ENCODE measurements at regions not wholly inside any gene's neighbourhood (a gene's known extent, or its start where the extent isn't known, plus 50 kb on each side); places are given as distances from the start of the nearest gene placed in this dataset.
"Not testable (repeated sequence)": the region's sequence is repeated elsewhere in the genome, so short reads cannot be mapped to it uniquely, and the experiment has no call there.

DNA sequence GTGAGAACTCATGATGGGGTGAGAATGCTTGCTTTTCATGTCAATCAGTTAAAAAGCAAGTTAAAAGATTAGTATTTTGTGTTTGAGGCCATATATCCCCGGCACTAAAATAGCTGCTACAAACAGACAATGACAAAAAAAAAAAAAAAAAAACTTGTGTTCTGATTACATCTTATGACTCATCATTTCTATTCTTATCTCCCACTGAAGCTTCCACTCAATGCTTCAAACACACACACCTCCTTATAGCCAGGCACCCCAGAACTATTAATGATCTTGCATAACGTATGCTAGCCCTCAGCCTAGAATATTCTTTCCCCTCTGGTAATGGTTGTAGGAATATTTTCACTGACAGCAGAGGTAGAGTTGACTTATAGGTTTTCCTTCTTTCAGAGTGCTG is 778.3 kb downstream of the TRIB2 start:
- Histone ChIP-seq H3K4me3 (ENCODE audit: low read depth, low read length) (no peak overlapping the region), H3K36me3 (ENCODE audit: control insufficient read depth, insufficient read depth, low read length) (no peaks in the 10 kb centered on the region), H3K27me3 (ENCODE audit: control insufficient read depth, insufficient read depth, low read length) (no peaks in the 10 kb centered on the region), H3K9me3 (ENCODE audit: control insufficient read depth, insufficient read depth, low read length) (no peaks in the 10 kb centered on the region), H3K4me1 (ENCODE audit: control insufficient read depth, insufficient read depth, low read length) (no peaks in the 10 kb centered on the region), H3K9ac (ENCODE audit: low read depth, low read length) (no peak overlapping the region)

DNA sequence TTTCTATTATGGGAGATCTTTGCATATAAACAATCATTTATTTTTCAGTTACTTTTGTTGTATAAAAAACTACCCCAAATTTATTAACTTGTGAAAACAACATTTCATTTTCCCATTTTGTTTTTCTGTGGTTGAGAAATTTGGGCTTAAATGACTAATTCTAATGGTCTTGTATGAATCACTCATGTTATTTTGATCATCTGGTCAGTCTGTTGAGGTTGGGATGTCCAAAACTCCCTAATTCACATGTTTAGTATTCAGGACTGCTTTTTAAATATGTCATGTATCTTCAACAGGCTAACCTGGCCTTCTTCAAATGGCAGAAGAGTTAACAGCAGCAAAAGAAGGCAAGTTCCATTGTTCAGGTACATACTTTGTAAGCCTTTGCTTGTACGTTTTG is 788.1 kb downstream of the TRIB2 start:
- H3K9me3 ChIP-seq (ENCODE audit: control insufficient read depth, insufficient read depth, low read length): no peaks in the 10 kb centered on the region
- H3K4me3 ChIP-seq (ENCODE audit: low read depth, low read length): no peak overlapping the region
- H3K36me3 ChIP-seq (ENCODE audit: control insufficient read depth, insufficient read depth, low read length): no peaks in the 10 kb centered on the region
- no peak overlapping the region for H3K9ac ChIP-seq (ENCODE audit: low read depth, low read length)
- peaks cover 8% of the 10 kb centered on the region for H3K27me3 ChIP-seq (ENCODE audit: control insufficient read depth, insufficient read depth, low read length)
- H3K4me1 ChIP-seq (ENCODE audit: control insufficient read depth, insufficient read depth, low read length): no peaks in the 10 kb centered on the region

DNA sequence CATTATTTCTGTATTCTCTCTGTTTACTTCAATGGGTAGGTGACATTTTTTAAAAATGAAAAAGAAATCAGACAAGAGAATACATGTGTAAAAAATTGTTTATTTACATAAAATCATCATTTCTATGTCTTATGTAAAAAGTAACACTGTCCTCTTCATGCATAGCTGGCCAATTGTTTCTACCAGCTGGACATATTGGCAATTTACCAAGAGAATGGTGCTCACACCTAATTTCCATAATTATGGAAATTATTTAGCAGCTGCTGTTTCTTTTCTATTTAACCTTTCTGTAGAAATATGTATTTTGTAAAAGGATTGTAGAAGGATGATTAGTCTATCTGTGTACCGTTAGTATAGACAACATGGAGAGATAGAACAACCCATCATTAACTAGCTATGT is 791.9 kb downstream of the TRIB2 start:
- Histone ChIP-seq H3K9ac (ENCODE audit: low read depth, low read length) (no peak overlapping the region), H3K27me3 (ENCODE audit: control insufficient read depth, insufficient read depth, low read length) (peaks cover 45% of the 10 kb centered on the region), H3K4me3 (ENCODE audit: low read depth, low read length) (no peak overlapping the region), H3K36me3 (ENCODE audit: control insufficient read depth, insufficient read depth, low read length) (no peaks in the 10 kb centered on the region), H3K9me3 (ENCODE audit: control insufficient read depth, insufficient read depth, low read length) (no peaks in the 10 kb centered on the region), H3K4me1 (ENCODE audit: control insufficient read depth, insufficient read depth, low read length) (no peaks in the 10 kb centered on the region)

DNA sequence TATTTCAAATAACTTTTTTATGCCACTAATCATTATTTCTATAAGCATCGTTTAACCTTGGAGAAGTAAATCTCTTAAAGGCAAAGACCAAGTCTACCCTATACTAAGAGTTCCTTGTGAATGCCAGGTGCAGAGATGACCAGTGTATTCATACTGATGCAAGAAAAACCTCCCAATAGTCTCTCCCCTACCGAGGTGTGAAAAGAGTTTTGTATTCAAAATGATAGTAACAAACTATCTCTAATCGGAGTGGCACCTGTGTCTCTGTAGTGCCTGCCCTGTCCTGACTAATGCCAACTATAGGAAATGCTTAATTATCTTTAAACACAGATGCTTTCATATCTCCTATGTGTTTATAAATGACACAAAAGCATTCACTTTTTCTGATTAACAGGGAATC is 798.5 kb downstream of the TRIB2 start:
- peaks cover 69% of the 10 kb centered on the region for H3K27me3 ChIP-seq (ENCODE audit: control insufficient read depth, insufficient read depth, low read length)
- H3K9ac ChIP-seq (ENCODE audit: low read depth, low read length): no peak overlapping the region
- H3K36me3 ChIP-seq (ENCODE audit: control insufficient read depth, insufficient read depth, low read length): no peaks in the 10 kb centered on the region
- peaks cover 15% of the 10 kb centered on the region for H3K4me1 ChIP-seq (ENCODE audit: control insufficient read depth, insufficient read depth, low read length)
- H3K4me3 ChIP-seq (ENCODE audit: low read depth, low read length): no peak overlapping the region
- no peaks in the 10 kb centered on the region for H3K9me3 ChIP-seq (ENCODE audit: control insufficient read depth, insufficient read depth, low read length)

DNA sequence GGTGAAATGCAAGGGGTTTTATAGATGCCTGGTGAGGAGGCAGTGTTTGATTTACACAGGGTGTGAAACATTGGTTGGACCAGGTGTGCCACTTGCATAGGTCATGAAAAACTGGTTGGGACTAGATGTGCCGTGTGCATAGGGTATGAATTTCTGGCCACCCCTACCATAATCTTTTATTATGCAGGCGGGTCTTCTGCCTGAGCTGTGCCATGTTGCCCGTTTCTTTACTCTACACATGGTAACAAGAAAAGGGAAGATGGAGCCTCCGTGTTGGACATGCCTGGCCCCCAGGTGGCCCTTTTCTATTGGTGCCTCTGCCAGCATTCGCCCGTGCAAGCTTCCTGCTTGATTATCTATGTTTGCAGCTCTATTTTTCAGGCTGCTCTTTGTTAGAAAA is 805.4 kb downstream of the TRIB2 start:
- peaks cover 14% of the 10 kb centered on the region for H3K27me3 ChIP-seq (ENCODE audit: control insufficient read depth, insufficient read depth, low read length)
- no peaks in the 10 kb centered on the region for H3K36me3 ChIP-seq (ENCODE audit: control insufficient read depth, insufficient read depth, low read length)
- H3K9ac ChIP-seq (ENCODE audit: low read depth, low read length): no peak overlapping the region
- peaks cover 15% of the 10 kb centered on the region for H3K4me1 ChIP-seq (ENCODE audit: control insufficient read depth, insufficient read depth, low read length)
- no peaks in the 10 kb centered on the region for H3K9me3 ChIP-seq (ENCODE audit: control insufficient read depth, insufficient read depth, low read length)
- H3K4me3 ChIP-seq (ENCODE audit: low read depth, low read length): no peak overlapping the region

DNA sequence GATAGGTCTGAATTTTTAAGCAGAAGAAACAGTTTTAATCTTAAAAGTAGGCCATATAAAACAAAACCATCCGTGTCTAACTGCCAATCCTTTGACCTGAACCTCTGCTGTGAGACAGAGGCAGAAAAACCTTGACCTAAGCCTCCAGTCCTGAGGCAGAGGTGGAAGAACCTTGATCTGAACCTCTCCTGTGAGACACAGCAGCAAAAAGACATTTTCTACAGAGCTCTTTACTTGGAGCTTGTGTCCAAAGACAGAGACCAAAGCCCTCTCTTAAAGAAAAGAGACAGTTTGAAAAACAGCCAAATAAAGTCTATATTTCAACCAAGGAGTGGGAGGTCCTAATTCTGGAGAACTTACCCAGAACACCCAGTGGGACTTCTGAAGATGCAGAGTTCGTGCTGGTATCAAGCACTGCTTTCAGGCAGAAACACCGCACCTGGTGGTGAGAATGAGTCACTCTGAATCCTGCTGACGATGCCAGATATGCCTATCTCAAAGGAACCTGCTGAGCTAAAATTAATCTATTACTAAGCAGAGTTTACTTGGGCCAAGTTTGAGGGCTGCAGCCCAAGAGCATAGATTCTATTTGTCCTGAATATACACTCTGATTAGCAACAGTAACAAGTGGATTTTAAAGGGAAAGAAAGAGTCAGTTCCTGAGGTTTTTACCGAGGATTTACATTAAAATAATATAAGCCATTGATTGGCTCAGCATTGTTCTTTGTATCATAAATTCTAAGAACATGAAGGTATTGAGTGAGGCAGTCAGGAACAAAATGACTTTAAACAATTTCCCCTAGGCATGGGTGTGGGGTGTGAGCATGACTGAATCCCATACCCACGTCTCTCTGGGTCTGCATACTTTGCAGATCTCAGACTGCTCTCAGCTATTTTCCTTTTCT is 806.4 kb downstream of the TRIB2 start:
- Histone ChIP-seq H3K4me3 (ENCODE audit: low read depth, low read length) (no peak overlapping the region), H3K36me3 (ENCODE audit: control insufficient read depth, insufficient read depth, low read length) (no peaks in the 10 kb centered on the region), H3K4me1 (ENCODE audit: control insufficient read depth, insufficient read depth, low read length) (peaks cover 15% of the 10 kb centered on the region), H3K9ac (ENCODE audit: low read depth, low read length) (no peak overlapping the region), H3K27me3 (ENCODE audit: control insufficient read depth, insufficient read depth, low read length) (peaks cover 5% of the 10 kb centered on the region), H3K9me3 (ENCODE audit: control insufficient read depth, insufficient read depth, low read length) (no peaks in the 10 kb centered on the region)

DNA sequence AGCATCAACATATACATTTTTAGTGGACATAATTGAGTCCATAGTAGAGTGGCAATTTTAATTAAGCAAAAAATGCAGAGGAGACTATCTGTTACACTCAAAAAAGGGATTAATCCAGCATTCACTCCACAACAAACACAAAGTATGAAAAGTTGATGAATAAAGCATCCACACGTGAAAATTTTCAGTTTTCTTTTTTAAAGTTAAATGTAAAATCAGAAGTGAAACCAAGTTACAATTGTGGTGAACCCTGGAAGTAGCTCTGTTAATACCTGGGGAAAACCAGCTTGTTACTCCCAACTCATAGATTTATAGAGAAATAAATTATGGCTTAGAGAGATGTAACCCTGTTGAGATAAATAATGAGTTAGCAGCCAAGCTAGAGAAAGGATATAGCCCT is 807.8 kb downstream of the TRIB2 start:
- Histone ChIP-seq H3K27me3 (ENCODE audit: control insufficient read depth, insufficient read depth, low read length) (peaks cover 5% of the 10 kb centered on the region), H3K4me1 (ENCODE audit: control insufficient read depth, insufficient read depth, low read length) (peaks cover 4% of the 10 kb centered on the region), H3K36me3 (ENCODE audit: control insufficient read depth, insufficient read depth, low read length) (no peaks in the 10 kb centered on the region), H3K9me3 (ENCODE audit: control insufficient read depth, insufficient read depth, low read length) (no peaks in the 10 kb centered on the region), H3K9ac (ENCODE audit: low read depth, low read length) (no peak overlapping the region), H3K4me3 (ENCODE audit: low read depth, low read length) (no peak overlapping the region)

DNA sequence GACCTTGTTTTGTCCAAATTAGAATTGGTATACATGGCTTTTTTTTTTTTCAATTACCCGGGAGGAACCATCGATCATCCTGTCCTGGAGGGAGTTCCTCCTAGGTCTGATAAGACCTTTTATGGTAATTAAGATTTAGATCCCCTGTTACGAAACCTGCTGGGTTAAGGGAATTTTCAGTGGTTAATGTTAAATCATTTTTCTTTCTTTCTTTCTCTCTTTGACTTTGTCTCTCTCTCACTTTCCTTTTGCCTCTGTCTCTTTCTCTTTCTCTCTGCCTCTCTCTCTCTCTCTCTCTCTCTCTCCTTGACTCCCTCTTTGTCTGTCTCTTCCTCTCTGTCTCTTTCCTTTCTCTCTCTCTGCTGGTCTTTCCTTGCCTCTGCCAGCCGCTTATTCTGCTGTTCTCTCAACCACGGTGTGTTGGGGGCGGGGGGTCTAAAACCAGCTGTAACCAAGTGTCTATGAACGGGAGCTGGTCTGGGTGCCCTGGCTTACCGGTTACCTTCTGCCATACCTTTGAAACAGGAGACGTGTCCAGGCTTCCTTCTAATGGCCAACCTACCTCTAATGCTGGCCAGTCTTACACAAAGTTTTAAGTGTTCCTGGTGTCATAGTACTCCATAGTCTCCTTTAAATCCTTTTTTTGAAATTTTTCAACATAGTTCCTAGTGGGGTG is 815.1 kb downstream of the TRIB2 start:
- H3K4me3 ChIP-seq (ENCODE audit: low read depth, low read length); H3K9me3 ChIP-seq (ENCODE audit: control insufficient read depth, insufficient read depth, low read length); H3K4me1 ChIP-seq (ENCODE audit: control insufficient read depth, insufficient read depth, low read length); H3K27me3 ChIP-seq (ENCODE audit: control insufficient read depth, insufficient read depth, low read length); H3K9ac ChIP-seq (ENCODE audit: low read depth, low read length); H3K36me3 ChIP-seq (ENCODE audit: control insufficient read depth, insufficient read depth, low read length): not testable (repeated sequence)

DNA sequence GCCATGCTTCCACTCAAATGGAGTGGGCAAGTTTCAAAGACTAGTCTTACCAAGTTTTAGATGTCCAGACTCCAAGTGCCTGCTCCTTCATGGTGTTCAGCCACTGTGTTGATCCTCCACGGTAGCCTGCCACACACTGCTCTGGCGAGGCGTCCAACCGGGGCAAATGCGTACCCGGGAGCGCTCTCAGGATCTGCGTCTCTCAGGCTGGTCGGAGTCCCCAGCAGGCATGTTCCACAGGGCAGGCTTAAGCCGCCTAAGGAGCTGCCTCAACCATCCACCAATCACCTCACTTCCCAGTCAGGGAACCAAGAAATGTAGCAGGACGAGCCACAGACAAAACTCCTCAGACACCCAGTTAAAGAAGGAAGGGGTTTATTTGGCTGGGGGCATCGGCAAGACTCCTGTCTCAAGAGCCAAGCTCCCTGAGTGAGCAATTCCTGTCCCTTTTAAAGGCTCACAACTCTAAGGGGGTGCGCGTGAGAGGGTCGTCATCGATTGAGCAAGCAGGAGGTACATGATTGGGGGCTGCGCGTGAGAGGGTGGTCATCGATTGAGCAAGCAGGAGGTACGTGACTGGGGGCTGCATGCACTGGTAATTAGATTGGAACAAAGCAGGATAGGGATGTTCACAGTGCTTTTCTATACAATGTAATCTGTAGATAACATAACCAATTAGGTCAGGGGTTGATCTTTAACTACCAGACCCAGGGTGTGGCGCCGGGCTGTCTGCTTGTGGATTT is 816.2 kb downstream of the TRIB2 start:
- H3K9me3 ChIP-seq (ENCODE audit: control insufficient read depth, insufficient read depth, low read length); H3K4me3 ChIP-seq (ENCODE audit: low read depth, low read length); H3K36me3 ChIP-seq (ENCODE audit: control insufficient read depth, insufficient read depth, low read length); H3K9ac ChIP-seq (ENCODE audit: low read depth, low read length); H3K27me3 ChIP-seq (ENCODE audit: control insufficient read depth, insufficient read depth, low read length); H3K4me1 ChIP-seq (ENCODE audit: control insufficient read depth, insufficient read depth, low read length): not testable (repeated sequence)

DNA sequence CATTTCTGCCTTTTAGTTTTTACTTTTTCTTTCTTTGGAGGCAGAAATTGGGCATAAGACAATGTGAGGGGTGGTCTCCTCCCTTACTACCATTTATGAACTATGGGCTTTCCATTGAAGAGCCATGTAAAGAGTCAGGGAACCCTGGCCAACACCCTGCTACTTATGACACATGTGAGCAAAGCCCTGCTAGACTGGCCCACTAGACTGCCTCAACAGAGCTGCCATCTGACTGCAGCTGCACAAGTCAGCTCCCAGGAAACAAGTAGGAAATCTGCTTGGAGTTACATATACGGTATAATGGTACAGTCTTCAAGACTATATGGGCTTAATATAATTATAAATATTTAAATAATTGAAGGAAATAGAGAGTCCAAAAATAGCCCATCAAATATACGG is 816.8 kb downstream of the TRIB2 start:
- H3K36me3 ChIP-seq (ENCODE audit: control insufficient read depth, insufficient read depth, low read length): no peaks in the 10 kb centered on the region
- no peaks in the 10 kb centered on the region for H3K27me3 ChIP-seq (ENCODE audit: control insufficient read depth, insufficient read depth, low read length)
- no peak overlapping the region for H3K9ac ChIP-seq (ENCODE audit: low read depth, low read length)
- H3K9me3 ChIP-seq (ENCODE audit: control insufficient read depth, insufficient read depth, low read length): no peaks in the 10 kb centered on the region
- H3K4me3 ChIP-seq (ENCODE audit: low read depth, low read length): no peak overlapping the region
- H3K4me1 ChIP-seq (ENCODE audit: control insufficient read depth, insufficient read depth, low read length): no peaks in the 10 kb centered on the region

DNA sequence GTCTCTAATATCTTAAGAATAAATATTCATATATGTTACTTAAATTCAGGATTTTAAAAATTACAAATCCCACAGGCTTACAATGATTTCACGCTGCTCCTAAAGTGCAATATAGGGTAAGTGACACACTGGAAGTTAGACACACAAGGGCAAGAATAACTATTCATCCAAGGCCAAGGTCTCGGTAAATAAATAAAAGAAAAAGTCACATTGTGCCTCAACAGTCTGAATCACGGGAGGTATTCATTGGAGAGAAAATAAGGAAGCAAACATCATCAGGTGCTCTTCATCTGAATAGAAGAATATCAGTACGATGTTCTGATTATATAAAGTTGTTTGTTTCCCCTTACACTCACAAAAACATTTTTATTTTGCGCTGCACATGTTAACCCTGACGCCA is 820.2 kb downstream of the TRIB2 start:
- no peaks in the 10 kb centered on the region for H3K36me3 ChIP-seq (ENCODE audit: control insufficient read depth, insufficient read depth, low read length)
- no peak overlapping the region for H3K9ac ChIP-seq (ENCODE audit: low read depth, low read length)
- no peaks in the 10 kb centered on the region for H3K9me3 ChIP-seq (ENCODE audit: control insufficient read depth, insufficient read depth, low read length)
- H3K27me3 ChIP-seq (ENCODE audit: control insufficient read depth, insufficient read depth, low read length): no peaks in the 10 kb centered on the region
- H3K4me1 ChIP-seq (ENCODE audit: control insufficient read depth, insufficient read depth, low read length): no peaks in the 10 kb centered on the region
- H3K4me3 ChIP-seq (ENCODE audit: low read depth, low read length): no peak overlapping the region
